ENCODE measurements at regions not wholly inside any gene's neighbourhood (a gene's known extent, or its start where the extent isn't known, plus 50 kb on each side); places are given as distances from the start of the nearest gene placed in this dataset.
"Not testable (repeated sequence)": the region's sequence is repeated elsewhere in the genome, so short reads cannot be mapped to it uniquely, and the experiment has no call there.

GRCh38 chr11:36763187-36763586 is 165.2 kb upstream of the RAG2 start:
- Histone ChIP-seq H3K27me3 (no peaks in the 10 kb centered on the region), H3K4me3 (no peak overlapping the region), H3K27ac (no peak overlapping the region), H3K4me1 (no peaks in the 10 kb centered on the region), H3K9me3 (replicated peaks) (no peaks in the 10 kb centered on the region), H3K36me3 (no peaks in the 10 kb centered on the region)
- DNase-seq, result no peak

DNA sequence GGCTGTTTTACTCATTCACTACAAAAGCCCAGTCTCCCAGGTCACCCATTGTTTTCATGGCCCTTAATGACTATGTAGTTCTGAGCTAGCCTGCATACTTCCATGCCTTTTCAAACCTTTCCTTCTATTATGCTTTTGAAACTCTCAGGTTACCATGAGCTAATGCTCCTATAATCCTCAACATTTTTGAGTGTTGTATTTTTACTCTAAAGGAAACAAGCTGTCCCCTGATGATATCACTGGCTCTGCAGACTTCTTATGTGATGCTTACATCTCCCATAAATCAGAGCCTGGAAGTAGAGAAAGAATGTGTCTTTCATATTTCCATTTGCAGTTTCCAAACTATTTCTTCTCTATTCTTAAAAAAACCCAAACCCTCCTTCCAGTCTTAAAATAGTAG is 159.0 kb upstream of the RAG2 start:
- no peak overlapping the region for H3K27ac ChIP-seq
- no peak overlapping the region for H3K4me3 ChIP-seq
- no peaks in the 10 kb centered on the region for H3K27me3 ChIP-seq
- H3K36me3 ChIP-seq, result no peaks in the 10 kb centered on the region
- H3K4me1 ChIP-seq, result 0 out of 2 replicates have a peak, but pooled peaks cover 3% of the 10 kb centered on the region
- no peaks in the 10 kb centered on the region for H3K9me3 ChIP-seq (replicated peaks)
- DNase-seq, result no peak

DNA sequence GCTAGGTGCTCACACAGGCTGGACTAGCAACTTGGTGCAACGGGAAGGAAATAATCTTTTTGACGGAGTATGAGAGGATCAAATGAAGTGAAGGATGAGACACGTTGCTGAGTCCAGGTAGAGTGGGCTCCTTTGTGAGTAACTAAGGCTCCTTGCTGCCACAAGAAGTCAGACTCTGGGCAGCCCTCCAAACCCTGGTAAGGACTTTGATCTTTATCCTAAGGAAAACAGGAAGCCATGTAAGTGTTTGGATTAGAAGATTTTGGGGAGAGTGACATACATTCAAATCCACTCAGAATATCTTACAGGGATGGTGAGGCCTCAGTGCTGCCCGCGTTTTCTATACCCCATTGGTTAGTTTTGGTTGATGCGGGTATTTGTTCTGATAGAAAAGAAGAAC is 155.9 kb upstream of the RAG2 start:
- H3K27ac ChIP-seq, result no peak overlapping the region
- no peak for DNase-seq

GRCh38 chr11:36751996-36752395 is 154.0 kb upstream of the RAG2 start:
- Histone ChIP-seq H3K27ac (no peak overlapping the region), H3K4me1 (peaks cover 19% of the 10 kb centered on the region), H3K27me3 (no peaks in the 10 kb centered on the region), H3K9me3 (replicated peaks) (no peaks in the 10 kb centered on the region), H3K36me3 (no peaks in the 10 kb centered on the region), H3K4me3 (no peak overlapping the region)
- DNase-seq, result no peak

More for the DNA sequence above, 155.9 kb upstream of the RAG2 start:
- H3K9me3 ChIP-seq (replicated peaks), result no peaks in the 10 kb centered on the region
- H3K36me3 ChIP-seq, result no peaks in the 10 kb centered on the region
- H3K27me3 ChIP-seq, result no peaks in the 10 kb centered on the region
- H3K4me3 ChIP-seq, result no peak overlapping the region
- peaks cover 19% of the 10 kb centered on the region for H3K4me1 ChIP-seq

- H3K9me3 ChIP-seq (replicated peaks), result no peaks in the 10 kb centered on the region
- no peak for DNase-seq
- H3K4me3 ChIP-seq, result no peak overlapping the region
- no peaks in the 10 kb centered on the region for H3K36me3 ChIP-seq
- H3K4me1 ChIP-seq, result peaks cover 19% of the 10 kb centered on the region
- no peaks in the 10 kb centered on the region for H3K27me3 ChIP-seq
- no peak overlapping the region for H3K27ac ChIP-seq
Observed at GRCh38 chr11:36751335-36751781, 153.3 kb upstream of the RAG2 start.

DNA sequence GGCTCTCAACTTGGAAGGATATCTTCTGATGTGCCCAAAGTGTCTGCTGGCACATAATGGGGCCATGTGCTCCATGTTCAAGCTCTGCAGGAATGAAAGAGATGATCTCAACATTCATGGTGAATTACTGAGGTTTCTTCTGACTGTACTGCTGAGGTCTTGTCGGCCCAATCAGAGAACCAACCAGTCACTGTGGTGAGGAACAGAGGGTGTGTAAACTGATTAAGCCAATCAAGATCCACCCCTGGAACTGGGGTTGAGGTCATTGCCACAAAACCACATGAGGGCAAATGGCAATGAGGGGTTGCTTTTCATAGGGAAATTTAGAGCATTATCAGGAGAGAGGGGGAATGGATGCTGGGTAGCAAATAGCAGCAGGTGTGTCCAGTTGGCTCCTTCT is 152.3 kb upstream of the RAG2 start:
- no peak overlapping the region for H3K27ac ChIP-seq
- DNase-seq, result peak; percentile 59 to 69
- H3K9me3 ChIP-seq (replicated peaks), result no peaks in the 10 kb centered on the region
- H3K4me1 ChIP-seq, result peaks cover 19% of the 10 kb centered on the region
- H3K27me3 ChIP-seq, result no peaks in the 10 kb centered on the region
- no peaks in the 10 kb centered on the region for H3K36me3 ChIP-seq
- H3K4me3 ChIP-seq, result no peak overlapping the region

DNA sequence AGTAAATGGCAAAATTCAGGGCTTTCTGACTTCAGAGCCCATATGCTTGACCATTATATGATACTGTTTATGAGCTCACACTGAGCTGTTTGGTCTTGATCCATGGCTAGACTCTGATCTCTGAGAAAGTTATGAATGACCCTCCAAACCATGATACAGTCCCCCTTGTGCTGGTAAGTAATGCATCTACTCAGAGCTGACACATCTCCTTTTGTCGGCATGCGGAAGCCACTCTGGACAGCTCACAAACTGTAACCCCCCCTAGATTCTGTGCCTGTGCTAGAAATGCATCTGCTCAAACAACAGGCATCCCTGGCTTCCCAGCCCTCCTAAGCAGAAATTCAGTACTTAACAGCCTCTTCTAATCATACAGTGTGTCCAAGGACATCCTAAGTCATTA is 150.8 kb upstream of the RAG2 start:
- peaks cover 19% of the 10 kb centered on the region for H3K4me1 ChIP-seq
- DNase-seq, result no peak
- no peak overlapping the region for H3K27ac ChIP-seq
- no peak overlapping the region for H3K4me3 ChIP-seq
- H3K36me3 ChIP-seq, result no peaks in the 10 kb centered on the region
- H3K9me3 ChIP-seq (replicated peaks), result no peaks in the 10 kb centered on the region
- H3K27me3 ChIP-seq, result no peaks in the 10 kb centered on the region

GRCh38 chr11:36746886-36747710 is 149.1 kb upstream of the RAG2 start:
- Histone ChIP-seq H3K4me3 (no peak overlapping the region), H3K27ac (no peak overlapping the region), H3K9me3 (replicated peaks) (no peaks in the 10 kb centered on the region), H3K36me3 (no peaks in the 10 kb centered on the region), H3K27me3 (no peaks in the 10 kb centered on the region), H3K4me1 (peaks cover 17% of the 10 kb centered on the region)
- DNase-seq, result peak; percentile 86 to 95

GRCh38 chr11:36744375-36745168 is 146.5 kb upstream of the RAG2 start:
- no peaks in the 10 kb centered on the region for H3K4me1 ChIP-seq
- no peaks in the 10 kb centered on the region for H3K36me3 ChIP-seq
- H3K9me3 ChIP-seq (replicated peaks), result no peaks in the 10 kb centered on the region
- H3K27me3 ChIP-seq, result no peaks in the 10 kb centered on the region
- H3K27ac ChIP-seq, result no peak overlapping the region
- peak; percentile 68 to 79 for DNase-seq
- H3K4me3 ChIP-seq, result no peak overlapping the region

- no peaks in the 10 kb centered on the region for H3K36me3 ChIP-seq
- no peak overlapping the region for H3K4me3 ChIP-seq
- no peaks in the 10 kb centered on the region for H3K9me3 ChIP-seq (replicated peaks)
- no peaks in the 10 kb centered on the region for H3K27me3 ChIP-seq
- no peak for DNase-seq
- no peaks in the 10 kb centered on the region for H3K4me1 ChIP-seq
- no peak overlapping the region for H3K27ac ChIP-seq
Observed at GRCh38 chr11:36743039-36743438, 145.0 kb upstream of the RAG2 start.

DNA sequence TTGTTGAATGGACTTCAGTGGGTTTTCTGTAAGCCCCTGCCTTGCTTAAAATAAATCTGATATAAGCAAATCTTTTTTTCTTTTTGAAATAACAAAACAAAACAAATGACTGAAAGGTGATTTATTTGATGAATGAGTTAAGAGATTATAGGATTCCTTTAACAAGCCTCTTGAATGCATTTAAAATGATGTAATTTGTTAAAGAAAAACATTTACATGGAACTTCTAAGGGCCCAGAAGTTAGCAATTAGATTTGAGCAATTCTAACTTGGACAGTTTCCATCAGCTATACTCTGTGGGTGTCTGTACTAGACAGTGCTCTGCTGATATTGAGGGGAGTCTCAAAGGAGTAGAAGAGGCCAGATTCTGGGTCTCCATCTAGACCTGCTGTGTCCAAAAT is 143.5 kb upstream of the RAG2 start:
- H3K36me3 ChIP-seq, result no peaks in the 10 kb centered on the region
- no peaks in the 10 kb centered on the region for H3K9me3 ChIP-seq (replicated peaks)
- DNase-seq, result no peak
- no peaks in the 10 kb centered on the region for H3K4me1 ChIP-seq
- no peak overlapping the region for H3K27ac ChIP-seq
- peaks cover 3% of the 10 kb centered on the region; the same call in 1 of the 2 replicates for H3K27me3 ChIP-seq
- no peak overlapping the region for H3K4me3 ChIP-seq

DNA sequence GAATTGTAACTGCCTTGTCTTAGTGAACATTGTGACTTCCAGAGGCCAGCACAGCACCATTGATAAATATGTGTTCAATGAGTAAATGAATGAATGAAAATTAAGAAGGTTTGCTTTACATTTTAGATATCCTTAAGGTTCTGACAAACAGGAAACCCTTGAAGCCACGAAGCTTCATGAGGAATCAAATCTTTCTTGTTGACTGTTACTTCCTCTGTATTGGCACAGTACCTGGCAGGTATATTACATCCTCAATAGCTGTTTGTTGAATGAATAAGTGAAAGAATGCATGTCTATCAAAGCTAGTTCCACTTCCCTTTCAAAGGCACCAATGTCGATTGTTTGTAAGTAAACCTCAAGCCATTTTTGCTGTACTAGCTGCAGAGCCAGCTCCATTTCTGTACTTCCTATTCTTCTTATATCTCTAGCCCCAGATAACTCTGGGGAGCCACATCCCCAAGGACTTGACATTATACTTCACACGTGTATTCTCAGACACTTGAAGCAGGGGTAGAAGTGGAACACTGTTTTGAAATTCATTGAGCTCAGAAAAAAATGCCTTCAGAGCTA is 140.3 kb upstream of the RAG2 start:
- DNase-seq, result no peak
- Histone ChIP-seq H3K9me3 (replicated peaks) (no peaks in the 10 kb centered on the region), H3K4me3 (no peak overlapping the region), H3K27me3 (peaks cover 13% of the 10 kb centered on the region; the same call in 1 of the 2 replicates), H3K4me1 (no peaks in the 10 kb centered on the region), H3K36me3 (no peaks in the 10 kb centered on the region), H3K27ac (no peak overlapping the region)

- Histone ChIP-seq H3K36me3 (no peaks in the 10 kb centered on the region), H3K27me3 (peaks cover 13% of the 10 kb centered on the region; the same call in 1 of the 2 replicates), H3K9me3 (replicated peaks) (no peaks in the 10 kb centered on the region), H3K27ac (no peak overlapping the region), H3K4me3 (no peak overlapping the region), H3K4me1 (no peaks in the 10 kb centered on the region)
- DNase-seq, result no peak
Observed at GRCh38 chr11:36736103-36736502, 138.1 kb upstream of the RAG2 start.

- H3K4me1 ChIP-seq; H3K9me3 ChIP-seq (replicated peaks): not testable (repeated sequence)
- peaks cover 13% of the 10 kb centered on the region; the same call in 1 of the 2 replicates for H3K27me3 ChIP-seq
Observed at GRCh38 chr11:36733721-36734120, 135.7 kb upstream of the RAG2 start.

DNA sequence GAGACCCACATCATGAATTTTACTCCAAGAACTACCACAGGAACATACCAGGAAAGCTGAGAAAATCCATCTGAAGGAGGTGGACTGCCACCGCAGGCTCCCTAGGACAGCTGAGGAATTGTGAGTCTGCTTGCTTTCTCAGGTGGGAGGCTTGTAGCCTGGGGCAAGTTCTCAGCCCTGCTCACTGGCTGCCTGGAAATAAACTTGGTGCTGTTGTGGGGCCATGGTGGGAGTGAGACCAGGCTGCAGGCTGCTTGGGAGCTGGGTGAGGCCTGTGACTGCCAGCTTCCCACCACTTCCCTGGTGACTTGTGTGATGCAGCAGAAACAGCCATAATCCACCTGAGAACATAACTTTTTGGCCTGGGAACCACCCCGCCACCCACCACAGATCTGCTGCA is 132.7 kb upstream of the RAG2 start:
- Histone ChIP-seq H3K9me3 (replicated peaks) (no peaks in the 10 kb centered on the region), H3K27ac (no peak overlapping the region), H3K36me3 (no peaks in the 10 kb centered on the region), H3K4me3 (no peak overlapping the region), H3K4me1 (no peaks in the 10 kb centered on the region), H3K27me3 (peaks cover 18% of the 10 kb centered on the region; the same call in 1 of the 2 replicates)
- DNase-seq, result no peak

More at GRCh38 chr11:36733721-36734120, 135.7 kb upstream of the RAG2 start:
- not testable (repeated sequence) for H3K36me3 ChIP-seq, H3K4me3 ChIP-seq, H3K27ac ChIP-seq, DNase-seq

Measured in SJCRH30 (cell line).